ENCODE measurements at regions not wholly inside any gene's neighbourhood (a gene's known extent, or its start where the extent isn't known, plus 50 kb on each side); places are given as distances from the start of the nearest gene placed in this dataset.

- H3K27ac ChIP-seq = no peak overlapping the region
- no peak overlapping the region for H3K4me2 ChIP-seq
- H3K36me3 ChIP-seq = no peaks in the 10 kb centered on the region
- H3K4me3 ChIP-seq = no peak overlapping the region
- TF ChIP-seq Cebpa-rat (IDR thresholded peaks at IDR 0.05) = no peak
- H4K20me1 ChIP-seq = no peaks in the 10 kb centered on the region; a peak in 1 of 22 replicates
- no peaks in the 10 kb centered on the region for H3K9me3 ChIP-seq (replicated peaks in 1 of 11)
- no peaks in the 10 kb centered on the region for H3K27me3 ChIP-seq
- H3K4me1 ChIP-seq = no peaks in the 10 kb centered on the region
- H3K9ac ChIP-seq = no peak overlapping the region
Observed at GRCh38 chr2:137834760-137835379, 129.4 kb upstream of the HNMT start.

- Histone ChIP-seq H3K4me1 (no peaks in the 10 kb centered on the region), H3K4me3 (no peak overlapping the region), H3K27me3 (no peaks in the 10 kb centered on the region), H4K20me1 (no peaks in the 10 kb centered on the region; a peak in 1 of 22 replicates), H3K36me3 (no peaks in the 10 kb centered on the region), H3K27ac (no peak overlapping the region), H3K4me2 (no peak overlapping the region), H3K9ac (no peak overlapping the region), H3K9me3 (replicated peaks in 1 of 11) (no peaks in the 10 kb centered on the region)
- no peak for TF ChIP-seq Cebpa-rat (IDR thresholded peaks at IDR 0.05)
Observed at GRCh38 chr2:137836671-137837070, 127.6 kb upstream of the HNMT start.

GRCh38 chr2:137837830-137838229 is 126.4 kb upstream of the HNMT start:
- TF ChIP-seq Cebpa-rat (IDR thresholded peaks at IDR 0.05) = no peak
- Histone ChIP-seq H3K27me3 (no peaks in the 10 kb centered on the region), H3K4me3 (no peak overlapping the region), H3K36me3 (no peaks in the 10 kb centered on the region), H4K20me1 (no peaks in the 10 kb centered on the region; a peak in 1 of 22 replicates), H3K9me3 (replicated peaks in 1 of 11) (no peaks in the 10 kb centered on the region), H3K27ac (no peak overlapping the region), H3K9ac (no peak overlapping the region), H3K4me2 (no peak overlapping the region), H3K4me1 (no peaks in the 10 kb centered on the region)

- TF ChIP-seq Cebpa-rat (IDR thresholded peaks at IDR 0.05) = no peak
- no peak overlapping the region for H3K4me2 ChIP-seq
- H3K4me1 ChIP-seq = no peaks in the 10 kb centered on the region
- no peaks in the 10 kb centered on the region for H3K36me3 ChIP-seq
- no peaks in the 10 kb centered on the region for H3K9me3 ChIP-seq (replicated peaks in 1 of 11)
- no peak overlapping the region for H3K9ac ChIP-seq
- no peak overlapping the region for H3K27ac ChIP-seq
- no peaks in the 10 kb centered on the region for H3K27me3 ChIP-seq
- H3K4me3 ChIP-seq = no peak overlapping the region
- H4K20me1 ChIP-seq = no peaks in the 10 kb centered on the region; a peak in 1 of 22 replicates
Observed at GRCh38 chr2:137838255-137839092, 125.8 kb upstream of the HNMT start.

- TF ChIP-seq Cebpa-rat (IDR thresholded peaks at IDR 0.05) = no peak
- Histone ChIP-seq H3K4me1 (no peaks in the 10 kb centered on the region), H3K27me3 (no peaks in the 10 kb centered on the region), H3K4me2 (no peak overlapping the region), H3K9me3 (replicated peaks in 1 of 11) (peaks cover 0 to 11% (median 7%) of the 10 kb centered on the region in 11 experiments; a peak in 9 of 22 replicates), H4K20me1 (no peaks in the 10 kb centered on the region), H3K4me3 (no peak overlapping the region), H3K36me3 (no peaks in the 10 kb centered on the region), H3K9ac (no peak overlapping the region), H3K27ac (no peak overlapping the region)
Observed at GRCh38 chr2:137842430-137842829, 121.8 kb upstream of the HNMT start.

- Histone ChIP-seq H4K20me1 (no peaks in the 10 kb centered on the region), H3K27me3 (no peaks in the 10 kb centered on the region), H3K4me1 (no peaks in the 10 kb centered on the region), H3K4me2 (no peak overlapping the region), H3K4me3 (no peak overlapping the region), H3K9ac (no peak overlapping the region), H3K27ac (no peak overlapping the region), H3K36me3 (no peaks in the 10 kb centered on the region), H3K9me3 (replicated peaks in 1 of 11) (peaks cover 0 to 11% (median 7%) of the 10 kb centered on the region in 11 experiments; a peak in 9 of 22 replicates)
- no peak for TF ChIP-seq Cebpa-rat (IDR thresholded peaks at IDR 0.05)
Observed at GRCh38 chr2:137842952-137843351, 121.3 kb upstream of the HNMT start.

GRCh38 chr2:137845422-137845821 is 118.9 kb upstream of the HNMT start:
- Histone ChIP-seq H3K9ac (no peak overlapping the region), H4K20me1 (no peaks in the 10 kb centered on the region), H3K4me1 (no peaks in the 10 kb centered on the region), H3K27ac (no peak overlapping the region), H3K27me3 (no peaks in the 10 kb centered on the region), H3K9me3 (replicated peaks in 1 of 11) (peaks cover 0 to 11% (median 7%) of the 10 kb centered on the region in 11 experiments; a peak in 9 of 22 replicates), H3K4me3 (no peak overlapping the region), H3K4me2 (no peak overlapping the region), H3K36me3 (no peaks in the 10 kb centered on the region)
- no peak for TF ChIP-seq Cebpa-rat (IDR thresholded peaks at IDR 0.05)

- Histone ChIP-seq H3K36me3 (no peaks in the 10 kb centered on the region), H3K4me3 (no peak overlapping the region), H3K9ac (no peak overlapping the region), H3K4me2 (no peak overlapping the region), H3K9me3 (replicated peaks in 1 of 11) (peaks cover 0 to 11% (median 7%) of the 10 kb centered on the region in 11 experiments; a peak in 9 of 22 replicates), H3K27ac (no peak overlapping the region), H4K20me1 (no peaks in the 10 kb centered on the region), H3K4me1 (no peaks in the 10 kb centered on the region), H3K27me3 (no peaks in the 10 kb centered on the region)
- no peak for TF ChIP-seq Cebpa-rat (IDR thresholded peaks at IDR 0.05)
Observed at GRCh38 chr2:137846993-137847392, 117.3 kb upstream of the HNMT start.

GRCh38 chr2:137847443-137847842 is 116.8 kb upstream of the HNMT start:
- no peak overlapping the region for H3K4me3 ChIP-seq
- H4K20me1 ChIP-seq = no peaks in the 10 kb centered on the region
- H3K27me3 ChIP-seq = no peaks in the 10 kb centered on the region
- no peak overlapping the region for H3K9ac ChIP-seq
- H3K4me1 ChIP-seq = no peaks in the 10 kb centered on the region
- peaks cover 0 to 11% (median 7%) of the 10 kb centered on the region in 11 experiments; a peak in 9 of 22 replicates for H3K9me3 ChIP-seq (replicated peaks in 1 of 11)
- no peaks in the 10 kb centered on the region for H3K36me3 ChIP-seq
- H3K27ac ChIP-seq = no peak overlapping the region
- TF ChIP-seq Cebpa-rat (IDR thresholded peaks at IDR 0.05) = no peak
- H3K4me2 ChIP-seq = no peak overlapping the region

- no peak for TF ChIP-seq Cebpa-rat (IDR thresholded peaks at IDR 0.05)
- no peak overlapping the region for H3K27ac ChIP-seq
- no peak overlapping the region for H3K4me3 ChIP-seq
- H3K36me3 ChIP-seq = no peaks in the 10 kb centered on the region
- no peak overlapping the region for H3K4me2 ChIP-seq
- no peaks in the 10 kb centered on the region for H4K20me1 ChIP-seq
- no peaks in the 10 kb centered on the region for H3K27me3 ChIP-seq
- H3K9ac ChIP-seq = no peak overlapping the region
- H3K4me1 ChIP-seq = no peaks in the 10 kb centered on the region
- H3K9me3 ChIP-seq (replicated peaks in 1 of 11) = no peaks in the 10 kb centered on the region
Observed at GRCh38 chr2:137857881-137858280, 106.4 kb upstream of the HNMT start.
